Astrocyte of the spinal cord (primary cell): ENCODE measurements at regions not wholly inside any gene's neighbourhood (a gene's known extent, or its start where the extent isn't known, plus 50 kb on each side); places are given as distances from the start of the nearest gene placed in this dataset.
A peak's percentile ranks its signal among the peaks of the same experiment; 100 is the strongest.

Experiments used
- DNase-seq: peaks from one replicate; pipeline ENCODE4 v3.0.0; 2011; ENCODE audit warnings: low read depth, low spot score
- H3K4me3 ChIP-seq: 2 replicates; pipeline ENCODE4 v1.5.1; 2011; ENCODE audit warnings: low read depth, mild to moderate bottlenecking, low read length, moderate library complexity
- CTCF ChIP-seq: IDR thresholded peaks from 2 replicates; pipeline ENCODE4 v1.5.1; 2012; ENCODE audit warnings: low read depth, mild to moderate bottlenecking, low read length, inconsistent platforms
- in situ Hi-C: cut with HindIII; loops from 2 replicates; pipeline ENCODE4 v1.10.0; 2017; ENCODE audit warnings: low sequenced_read_pairs

GRCh38 chr5:54651482-54652076 lies 134.0 kb downstream of the SNX18 start:
- DNase-seq: peak; percentile 50
- TF ChIP-seq CTCF: no peak
- in situ Hi-C loops: no loop called here
- no peak overlapping the region for H3K4me3 ChIP-seq

GRCh38 chr5:54649041-54649504 lies 131.5 kb downstream of the SNX18 start:
- no peak for TF ChIP-seq CTCF
- in situ Hi-C loops: no loop called here

GRCh38 chr5:54646356-54647101 lies 129.0 kb downstream of the SNX18 start:
- H3K4me3 ChIP-seq: no peak overlapping the region
- in situ Hi-C loops: no loop called here
- DNase-seq: peak; percentile 96
- no peak for TF ChIP-seq CTCF

More at GRCh38 chr5:54649041-54649504, 131.5 kb downstream of the SNX18 start:
- H3K4me3 ChIP-seq: no peak overlapping the region
- no peak for DNase-seq

- no peak for TF ChIP-seq CTCF
- H3K4me3 ChIP-seq: no peak overlapping the region
- in situ Hi-C loops: no loop called here
- DNase-seq: no peak
These were observed 128.4 kb downstream of the SNX18 start for GRCh38 chr5:54645882-54646355.

- H3K4me3 ChIP-seq: no peak overlapping the region
- no peak for TF ChIP-seq CTCF
- peak; percentile 79 for DNase-seq
- in situ Hi-C loops: no loop called here
These were observed 126.7 kb downstream of the SNX18 start for GRCh38 chr5:54644226-54644625.

- no peak for TF ChIP-seq CTCF
- no peak overlapping the region for H3K4me3 ChIP-seq
- peak; percentile 43 for DNase-seq
- in situ Hi-C loops: no loop called here
These were observed 126.1 kb downstream of the SNX18 start for GRCh38 chr5:54643685-54644106.
